ENCODE measurements at regions not wholly inside any gene's neighbourhood (a gene's known extent, or its start where the extent isn't known, plus 50 kb on each side); places are given as distances from the start of the nearest gene placed in this dataset.

DNA sequence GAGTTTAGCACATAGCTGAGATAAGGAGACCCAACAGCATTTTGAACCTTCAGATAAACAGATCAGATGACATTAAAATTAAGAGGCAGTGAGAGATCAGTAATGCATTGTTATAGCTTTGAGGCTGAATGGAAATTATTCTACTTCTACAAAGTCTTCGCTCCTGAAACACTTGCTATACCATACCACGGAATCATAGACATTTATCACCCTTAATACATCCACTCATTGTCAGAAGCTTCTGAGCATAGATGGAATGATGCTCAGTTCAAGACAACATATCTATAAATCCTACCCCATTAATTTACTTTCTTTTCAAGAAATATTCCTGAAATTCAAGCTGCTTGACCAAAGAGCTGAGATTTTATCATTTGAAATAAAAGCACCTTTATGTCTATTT lies 266.7 kb downstream of the C3orf38 start:
- DNase-seq (ENCODE audit: low read depth in 1 of 2, low spot score in 2 of 2) (no peak), FAIRE-seq (no peak)
- H3K79me1 ChIP-seq (ENCODE audit: low read depth, low read length): no peaks in the 10 kb centered on the region
- no peak overlapping the region for H3K4me2 ChIP-seq (ENCODE audit: insufficient read depth in 1 of 2, low read depth in 2 of 2, low read length in 2 of 2)
- H3K36me3 ChIP-seq (ENCODE audit: control insufficient read depth in 2 of 4, insufficient read depth in 4 of 4, low read length in 3 of 4): no peaks in the 10 kb centered on the region
- no peak overlapping the region for H3K4ac ChIP-seq (replicated peaks; ENCODE audit: insufficient read length, low read depth, low read length)
- CTCF ChIA-PET (ENCODE audit: partially characterized antibody): no interaction called here
- no peak overlapping the region for H4K5ac ChIP-seq (ENCODE audit: insufficient read length, low read depth, low read length)
- no peak overlapping the region for H2BK5ac ChIP-seq (ENCODE audit: low read depth, low read length)
- H3K79me2 ChIP-seq (ENCODE audit: control insufficient read depth in 1 of 2, insufficient read depth in 2 of 2, low read length in 2 of 2): no peaks in the 10 kb centered on the region
- no peak overlapping the region for H3K27ac ChIP-seq (ENCODE audit: low read depth, low read length)
- H2BK12ac ChIP-seq (ENCODE audit: low read depth, low read length): no peak overlapping the region
- H3K9me3 ChIP-seq (ENCODE audit: insufficient read depth in 2 of 2, low read depth in 1 of 2, low read length in 1 of 2): no peaks in the 10 kb centered on the region
- H3K18ac ChIP-seq (ENCODE audit: extremely low read depth, low read length): no peak overlapping the region
- WGBS, 2 experiments (ENCODE audit: extremely low coverage in 1 of 2, insufficient coverage in 1 of 2, insufficient read length in 1 of 2, insufficient replicate concordance in 2 of 2, low coverage in 1 of 2, low lambda C conversion rate in 2 of 2, missing lambda C conversion rate in 1 of 2): 98% methylated on average over 2 of the region's 2 CpGs; no CpG with 5 or more reads in 1 of the 2 experiments
- no peaks in the 10 kb centered on the region; the same call in 1 of the 2 replicates for H3K23me2 ChIP-seq (ENCODE audit: low read depth, low read length)
- no peaks in the 10 kb centered on the region for H3K27me3 ChIP-seq (replicated peaks in 1 of 4; ENCODE audit: control insufficient read depth in 3 of 4, extremely low read depth in 1 of 4, insufficient read depth in 3 of 4, low read length in 3 of 4)
- H3K14ac ChIP-seq (ENCODE audit: insufficient read length): no peak overlapping the region
- POLR2A ChIA-PET (ENCODE audit: partially characterized antibody): no interaction called here
- H3K4me3 ChIP-seq (ENCODE audit: extremely low read depth in 1 of 4, insufficient read depth in 2 of 4, low read depth in 3 of 4, low read length in 4 of 4): no peak overlapping the region
- H4K20me1 ChIP-seq (replicated peaks in 1 of 2; ENCODE audit: control insufficient read depth in 1 of 2, insufficient read depth in 2 of 2, low read length in 2 of 2): no peaks in the 10 kb centered on the region
- no peak overlapping the region for H2BK15ac ChIP-seq (ENCODE audit: low read length)
- no peak overlapping the region for H4K8ac ChIP-seq (ENCODE audit: extremely low read depth, insufficient read depth, low read length)
- no peak overlapping the region for H2AFZ ChIP-seq (ENCODE audit: low read length)
- H3K4me1 ChIP-seq (replicated peaks in 1 of 4; ENCODE audit: control insufficient read depth in 3 of 4, insufficient read depth in 4 of 4, low read length in 3 of 4): no peaks in the 10 kb centered on the region
- no peak overlapping the region for H3K9ac ChIP-seq (replicated peaks in 1 of 4; ENCODE audit: extremely low read depth in 1 of 4, low read depth in 3 of 4, low read length in 3 of 4)
- H2BK20ac ChIP-seq (ENCODE audit: low read length): no peak overlapping the region
- no peak overlapping the region for H4K91ac ChIP-seq (replicated peaks; ENCODE audit: insufficient read length, low read length)
- H3K23ac ChIP-seq (ENCODE audit: insufficient read length): no peak overlapping the region
- no peak overlapping the region for H2BK120ac ChIP-seq (replicated peaks; ENCODE audit: low read depth, low read length)
- H2AK5ac ChIP-seq (ENCODE audit: low read depth, low read length): no peak overlapping the region
- no peak overlapping the region for H3K56ac ChIP-seq (replicated peaks; ENCODE audit: insufficient read length, low read depth, low read length)
- no peak for TF ChIP-seq PHF8 (conservative IDR thresholded peaks at IDR 0.05; ENCODE audit: low read depth, low read length)

Measured in H1 (cell line).